ENCODE measurements at regions not wholly inside any gene's neighbourhood (a gene's known extent, or its start where the extent isn't known, plus 50 kb on each side); places are given as distances from the start of the nearest gene placed in this dataset.
"Not testable (repeated sequence)": the region's sequence is repeated elsewhere in the genome, so short reads cannot be mapped to it uniquely, and the experiment has no call there.

GRCh38 chr12:13924286-13924685, 57.1 kb downstream of the GRIN2B start:
- no peak for DNase-seq (ENCODE audit: low read depth)

- DNase-seq (ENCODE audit: low read depth), result no peak
These were observed 62.5 kb downstream of the GRIN2B start for GRCh38 chr12:13918897-13919296.

GRCh38 chr12:13915096-13915495, 66.3 kb downstream of the GRIN2B start:
- DNase-seq (ENCODE audit: low read depth), result no peak

DNA sequence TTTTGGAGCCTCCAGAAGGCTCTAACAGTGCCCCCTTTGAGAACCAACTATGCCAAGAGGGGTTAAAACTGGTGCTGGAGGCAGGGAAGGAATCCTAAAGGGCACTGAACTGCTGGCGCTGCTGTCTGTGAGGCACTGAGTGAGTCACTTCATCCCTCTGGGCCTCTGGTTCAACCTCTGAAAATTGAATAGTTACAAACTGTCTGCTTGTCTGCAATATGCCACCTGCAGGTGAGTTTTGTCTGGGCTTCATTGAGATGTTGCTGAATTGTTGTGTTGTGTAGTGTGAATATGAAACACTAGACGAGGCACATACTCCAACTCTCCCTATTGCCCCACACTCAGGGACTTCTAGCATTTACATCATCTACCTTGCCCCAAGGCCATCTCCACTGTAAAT, 68.0 kb downstream of the GRIN2B start:
- DNase-seq (ENCODE audit: low read depth), result no peak

- DNase-seq (ENCODE audit: low read depth), result no peak
These were observed 69.4 kb downstream of the GRIN2B start for GRCh38 chr12:13911756-13912554.

DNA sequence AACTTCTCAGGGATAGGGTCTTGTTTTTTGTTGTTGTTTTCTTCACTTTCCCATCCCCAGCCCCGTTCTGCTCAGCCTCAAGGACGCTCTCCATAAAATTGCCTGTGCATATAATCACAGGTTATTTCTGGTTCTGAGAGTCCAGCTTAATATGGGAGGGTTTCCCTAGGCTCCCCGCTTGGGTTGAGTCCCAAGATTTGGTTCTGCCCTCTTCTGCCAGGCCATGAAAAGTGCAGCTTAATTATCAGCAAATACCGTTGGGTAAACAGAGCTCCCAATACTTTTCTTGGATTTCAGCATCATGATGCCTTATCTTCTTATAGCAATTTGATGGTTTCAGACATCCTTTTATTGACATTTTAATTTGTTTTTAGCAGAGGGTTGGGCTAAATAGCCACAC, 75.6 kb downstream of the GRIN2B start:
- no peak for DNase-seq (ENCODE audit: low read depth)

GRCh38 chr12:13900718-13901117, 80.7 kb downstream of the GRIN2B start:
- no peak for DNase-seq (ENCODE audit: low read depth)

DNA sequence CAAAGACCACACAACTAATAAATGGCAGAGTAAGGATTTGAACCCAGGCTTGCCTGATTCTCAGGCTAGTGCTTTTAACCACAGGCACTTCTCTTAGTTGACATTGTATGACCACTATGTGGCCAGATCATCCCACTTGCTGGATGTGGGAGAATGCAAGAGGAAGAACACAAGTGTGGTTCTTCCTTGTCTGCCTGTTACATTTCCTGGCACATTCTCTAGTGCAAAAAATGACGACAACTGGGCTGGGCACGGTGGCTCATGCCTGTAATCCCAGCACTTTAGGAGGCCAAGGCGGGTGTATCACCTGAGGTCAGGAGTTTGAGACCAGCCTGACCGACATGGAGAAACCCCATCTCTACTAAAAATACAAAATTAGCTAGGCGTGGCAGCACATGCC, 83.0 kb downstream of the GRIN2B start:
- DNase-seq (ENCODE audit: low read depth), result not testable (repeated sequence)

GRCh38 chr12:13897811-13898210, 83.6 kb downstream of the GRIN2B start:
- no peak for DNase-seq (ENCODE audit: low read depth)

DNA sequence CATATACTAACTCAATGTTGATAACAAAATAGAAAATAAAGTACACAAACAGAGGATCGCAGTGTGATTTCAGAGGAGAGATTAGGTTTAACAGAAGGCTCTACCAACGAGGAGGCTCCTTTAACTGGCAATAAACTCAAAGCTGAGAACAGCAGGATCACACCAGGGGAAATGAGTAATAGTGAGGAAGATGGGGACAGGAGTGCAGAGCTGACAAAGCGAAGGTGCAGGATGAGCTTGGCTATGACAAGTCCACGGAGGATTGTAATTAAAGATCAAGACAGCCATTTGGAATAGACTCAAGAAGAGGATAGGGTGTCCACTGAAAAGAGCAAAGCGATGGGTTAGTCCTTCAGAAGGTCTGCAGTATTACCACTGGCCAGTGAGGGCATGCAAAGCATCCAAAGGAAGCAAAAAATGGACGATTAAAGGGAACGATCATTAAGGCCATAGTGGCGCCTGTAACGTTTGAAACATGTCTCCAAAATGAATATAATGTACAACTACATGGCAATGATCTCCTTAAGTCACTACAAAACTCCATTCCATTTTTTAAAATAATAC, 85.3 kb downstream of the GRIN2B start:
- no peak for DNase-seq (ENCODE audit: low read depth)

- no peak for DNase-seq (ENCODE audit: low read depth)
These were observed 89.5 kb downstream of the GRIN2B start for GRCh38 chr12:13891902-13892301.

GRCh38 chr12:13890943-13891342, 90.5 kb downstream of the GRIN2B start:
- DNase-seq (ENCODE audit: low read depth), result no peak

DNA sequence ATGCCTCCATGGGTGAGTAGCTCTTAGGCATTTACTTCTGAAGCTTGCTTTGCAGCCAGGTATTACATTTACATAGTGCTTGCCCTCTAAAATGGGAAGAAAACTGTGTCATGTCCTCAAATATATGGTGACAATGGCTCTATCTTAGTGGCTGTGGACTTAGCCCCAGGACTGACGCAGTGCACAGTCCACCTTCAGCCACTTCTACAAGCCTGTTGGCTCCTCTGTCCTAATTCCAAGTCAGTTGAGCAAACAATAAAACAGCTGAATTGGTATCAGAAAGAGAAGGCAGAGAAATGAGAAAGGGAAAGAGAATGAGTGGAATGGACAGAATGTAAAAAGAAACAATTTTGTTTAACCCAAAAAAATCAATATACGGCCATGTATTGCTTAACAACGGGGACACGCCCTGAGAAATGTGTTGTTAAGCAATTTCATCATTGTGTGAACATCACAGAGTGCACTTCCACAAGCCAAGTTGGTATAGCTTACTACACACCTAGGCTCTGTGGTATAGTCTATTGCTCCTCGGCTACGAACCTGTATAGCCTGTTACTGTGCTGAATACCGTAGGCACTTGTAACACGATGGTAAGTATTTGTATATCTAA, 93.5 kb downstream of the GRIN2B start:
- DNase-seq (ENCODE audit: low read depth), result no peak

GRCh38 chr12:13882176-13882575, 99.2 kb downstream of the GRIN2B start:
- no peak for DNase-seq (ENCODE audit: low read depth)

DNA sequence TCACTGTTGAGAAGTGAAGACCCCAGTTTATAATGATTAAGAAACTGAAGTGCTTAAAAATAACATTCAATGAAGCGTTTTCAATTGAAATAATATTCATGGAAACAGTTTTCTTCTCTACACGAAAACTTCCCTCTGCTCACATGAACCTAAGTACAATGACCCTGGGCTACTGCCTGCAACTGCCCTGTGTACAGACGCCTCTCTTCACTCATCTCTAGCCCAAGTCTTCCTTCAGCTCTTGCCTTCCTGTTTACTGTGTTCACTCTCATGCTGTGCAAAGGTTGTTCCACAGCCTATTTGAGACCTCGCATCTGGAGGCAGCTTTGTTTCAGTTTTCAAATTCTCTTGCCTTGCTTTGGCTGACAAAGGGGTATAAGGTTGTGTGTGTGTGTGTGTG, 100.8 kb downstream of the GRIN2B start:
- no peak for DNase-seq (ENCODE audit: low read depth)

DNA sequence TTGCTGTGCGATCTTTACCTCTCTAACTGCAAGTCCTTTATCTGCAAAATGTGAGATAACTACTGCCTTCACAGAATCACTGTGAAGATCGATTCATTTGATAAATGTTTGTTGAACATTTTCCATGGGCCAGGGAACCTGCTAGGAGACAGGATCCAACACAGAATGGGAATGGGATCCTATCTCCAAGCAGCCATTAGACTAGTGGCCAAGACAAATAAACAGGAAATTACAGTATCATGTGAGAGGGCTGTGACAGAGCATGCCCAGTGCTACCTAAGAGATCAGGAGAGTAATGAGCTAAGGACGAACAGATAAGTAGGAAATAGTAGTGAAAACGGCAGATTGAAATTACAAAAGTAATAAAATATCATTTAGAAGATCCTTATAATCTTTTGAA, 105.7 kb downstream of the GRIN2B start:
- no peak for DNase-seq (ENCODE audit: low read depth)

GRCh38 chr12:13870255-13870654, 111.1 kb downstream of the GRIN2B start:
- no peak for DNase-seq (ENCODE audit: low read depth)

DNA sequence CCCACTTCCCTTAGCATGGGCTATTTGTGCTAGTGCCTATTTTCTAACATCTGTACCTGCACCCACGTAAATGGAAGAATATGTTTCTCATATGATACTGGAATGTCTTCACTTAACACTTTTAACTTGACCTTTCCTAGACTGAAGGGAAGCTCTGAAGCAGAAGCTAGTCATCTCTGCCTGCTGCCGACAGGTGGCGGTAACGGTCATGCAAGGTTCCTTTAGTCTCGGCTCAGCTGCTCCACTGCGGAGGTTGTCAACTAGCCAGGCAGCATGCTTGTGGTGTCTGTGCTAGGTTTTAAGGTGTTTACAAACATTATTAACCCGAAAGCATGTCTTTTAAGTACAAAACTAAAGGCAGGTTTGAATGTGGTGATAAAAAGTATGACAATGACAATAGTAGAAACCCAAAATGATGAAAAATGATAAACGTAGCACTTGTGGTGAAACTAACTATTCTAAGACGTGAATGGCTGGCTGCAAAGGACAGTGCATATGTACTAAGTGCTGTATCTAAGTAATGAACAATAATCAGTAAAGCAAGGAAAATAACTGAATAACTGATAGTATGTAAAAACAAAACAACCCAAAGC, 117.2 kb downstream of the GRIN2B start:
- DNase-seq (ENCODE audit: low read depth), result peak; percentile 15

DNA sequence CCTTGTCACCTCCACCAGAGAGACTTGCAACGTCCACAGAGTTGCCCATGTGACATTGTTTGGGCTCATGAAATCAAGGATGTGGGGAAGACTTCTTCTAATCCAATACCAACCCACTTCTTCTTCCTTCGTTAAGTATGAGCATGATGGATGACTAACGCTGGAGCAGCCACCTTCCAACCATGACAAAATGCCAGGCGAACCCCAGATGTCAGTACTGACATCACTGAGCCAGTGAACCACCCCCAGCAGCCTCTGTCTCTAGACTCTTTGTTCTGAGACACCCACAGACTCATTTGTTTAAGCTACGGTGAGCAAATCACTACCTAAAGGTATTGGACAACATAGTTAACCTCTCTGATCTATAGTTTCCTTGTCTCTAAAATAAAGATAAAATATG, 123.7 kb downstream of the GRIN2B start:
- DNase-seq (ENCODE audit: low read depth), result no peak

DNA sequence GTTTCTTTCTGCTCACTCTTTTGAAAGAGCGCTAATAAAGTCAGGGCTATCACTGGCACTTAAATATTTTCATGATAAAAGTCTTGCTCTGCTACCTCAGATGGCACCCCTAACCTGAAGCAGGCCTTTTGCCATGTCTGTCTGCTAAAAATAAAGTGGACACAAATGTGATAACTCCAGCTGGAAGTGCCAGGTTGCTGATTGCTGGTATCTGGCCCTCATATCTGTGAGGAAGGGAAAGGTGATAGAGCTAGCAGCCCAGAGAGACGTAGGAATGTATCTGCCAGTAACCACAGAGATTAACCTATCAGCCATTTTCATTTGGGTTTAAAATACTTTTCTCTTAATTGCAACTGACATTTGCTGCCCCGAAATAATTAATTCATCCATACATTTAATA, 127.9 kb downstream of the GRIN2B start:
- no peak for DNase-seq (ENCODE audit: low read depth)

DNA sequence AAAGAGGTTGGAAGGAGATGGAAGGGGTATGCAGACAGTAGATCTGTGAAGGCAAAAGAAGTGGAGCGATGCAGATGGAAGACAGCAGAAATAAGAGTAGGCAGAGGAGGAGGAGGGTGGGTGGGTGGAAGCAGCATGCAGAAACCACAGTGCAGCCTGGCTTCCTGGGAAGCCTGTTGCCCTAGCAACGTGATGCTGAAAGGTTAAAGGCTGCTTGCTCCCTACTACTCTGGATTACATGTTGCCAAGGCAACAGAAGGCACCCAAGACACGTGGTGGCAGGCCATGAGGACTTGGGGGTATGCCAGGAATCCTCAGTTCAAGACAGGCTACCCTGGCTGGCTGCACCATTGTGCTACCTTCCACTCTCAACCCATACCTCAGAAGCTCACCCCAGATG, 129.6 kb downstream of the GRIN2B start:
- DNase-seq (ENCODE audit: low read depth), result no peak

- DNase-seq (ENCODE audit: low read depth), result no peak
These were observed 131.9 kb downstream of the GRIN2B start for GRCh38 chr12:13849456-13849855.

DNA sequence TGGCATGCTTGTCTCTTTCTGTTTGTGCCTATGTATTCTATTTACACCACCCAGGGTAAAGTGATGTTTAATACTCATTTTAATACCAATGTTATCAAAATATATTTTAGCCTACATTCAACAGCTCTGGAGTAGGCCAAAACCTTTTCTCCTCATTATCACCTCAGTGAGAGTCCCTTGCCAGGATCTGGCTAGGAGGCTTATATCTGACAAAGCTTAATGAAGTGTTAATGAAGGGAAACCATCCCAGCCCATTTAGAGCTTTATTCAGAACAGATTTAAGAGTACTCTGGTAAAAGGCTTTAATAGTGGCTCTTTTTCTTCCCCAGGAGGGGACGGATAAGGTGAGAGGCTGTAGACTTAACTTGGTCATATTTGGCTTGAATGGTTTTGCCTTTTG, 137.6 kb downstream of the GRIN2B start:
- DNase-seq (ENCODE audit: low read depth), result no peak

Measured in GM04504 (cell line).